ENCODE measurements at regions not wholly inside any gene's neighbourhood (a gene's known extent, or its start where the extent isn't known, plus 50 kb on each side); places are given as distances from the start of the nearest gene placed in this dataset.

DNA sequence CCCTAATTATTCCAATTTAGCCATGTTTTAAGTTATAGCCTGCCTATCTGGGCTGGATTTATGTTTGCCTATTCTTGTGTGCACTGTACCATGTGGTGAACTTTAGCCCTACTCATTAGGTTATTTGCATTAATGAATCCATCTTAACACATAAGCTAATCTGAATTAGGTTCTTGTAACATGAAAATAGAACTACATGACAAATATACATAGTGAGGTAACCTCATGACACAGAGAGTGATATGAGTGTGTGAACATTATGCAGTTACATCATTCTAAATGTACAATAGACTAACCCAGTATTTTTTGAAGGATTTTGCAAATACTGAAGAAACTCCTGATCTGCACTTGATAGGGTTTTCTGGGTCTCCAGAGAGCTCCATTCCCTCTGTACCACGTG is 733.7 kb upstream of the CITED2 start:
- no peak for DNase-seq (ENCODE audit: low spot score)

- DNase-seq (ENCODE audit: low spot score), result no peak
Measured at GRCh38 chr6:140107216-140107615, 732.8 kb upstream of the CITED2 start.

DNA sequence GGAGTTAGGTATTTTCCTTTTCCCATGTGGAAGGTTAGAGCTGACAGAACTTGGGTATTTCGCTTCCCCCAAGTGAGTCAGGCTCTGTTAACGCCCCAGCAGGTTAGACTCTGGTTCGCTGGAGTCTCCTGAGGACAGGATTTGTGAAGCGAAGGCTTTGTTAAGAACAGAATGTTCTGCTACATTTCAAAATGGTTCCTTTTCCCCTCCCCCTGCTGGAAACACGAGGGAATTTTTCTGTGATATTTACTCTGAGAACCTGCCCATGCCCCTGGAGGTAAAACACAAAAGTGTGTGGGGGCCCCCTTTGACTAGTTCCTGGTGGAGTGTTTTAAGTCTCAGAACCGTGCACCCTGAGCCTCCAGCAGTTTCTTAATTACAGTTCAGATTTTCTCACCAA is 731.4 kb upstream of the CITED2 start:
- no peak for DNase-seq (ENCODE audit: low spot score)

- DNase-seq (ENCODE audit: low spot score), result no peak
Measured at GRCh38 chr6:140105241-140105640, 730.8 kb upstream of the CITED2 start.

DNA sequence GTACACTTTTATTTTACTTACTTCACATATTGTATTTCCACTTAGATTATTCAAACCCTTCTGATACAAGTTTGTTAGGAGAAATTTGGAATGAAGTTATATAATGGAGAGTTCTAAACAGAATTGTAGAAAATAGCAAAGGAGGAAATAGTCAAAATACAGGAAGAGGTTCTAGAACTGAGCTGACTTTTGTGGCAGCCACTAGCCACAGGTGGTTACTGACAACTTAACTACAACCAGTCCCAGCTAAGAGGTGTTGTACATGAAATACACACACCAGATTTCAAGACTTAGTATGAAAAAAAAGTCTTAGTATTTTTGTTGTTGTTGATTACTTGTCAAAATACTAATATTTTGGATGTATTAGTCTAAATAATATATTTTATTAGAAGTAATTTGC is 727.4 kb upstream of the CITED2 start:
- DNase-seq (ENCODE audit: low spot score), result no peak

- DNase-seq (ENCODE audit: low spot score), result no peak
Measured at GRCh38 chr6:140101367-140101766, 726.9 kb upstream of the CITED2 start.

GRCh38 chr6:140095532-140095931 is 721.1 kb upstream of the CITED2 start:
- no peak for DNase-seq (ENCODE audit: low spot score)

GRCh38 chr6:140091895-140092294 is 717.4 kb upstream of the CITED2 start:
- no peak for DNase-seq (ENCODE audit: low spot score)

DNA sequence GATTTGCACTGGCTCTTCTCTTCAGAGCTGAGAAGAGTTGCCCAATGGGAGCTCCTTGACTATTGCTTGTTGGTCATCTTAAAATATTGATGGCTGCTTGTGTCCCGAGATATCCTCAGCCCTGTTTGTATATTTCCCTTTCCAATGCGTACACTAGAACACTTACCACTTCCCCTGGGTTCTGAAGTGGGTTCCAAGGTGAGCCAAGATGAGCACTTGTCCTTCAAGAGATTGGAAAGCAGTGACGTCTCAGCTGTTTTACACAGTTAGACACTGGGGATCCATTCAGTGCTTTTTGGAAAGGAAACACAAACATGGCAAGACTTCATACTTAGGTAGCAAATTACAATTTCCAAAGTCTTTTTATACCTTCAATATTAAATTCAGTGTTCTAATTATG is 716.4 kb upstream of the CITED2 start:
- no peak for DNase-seq (ENCODE audit: low spot score)

DNA sequence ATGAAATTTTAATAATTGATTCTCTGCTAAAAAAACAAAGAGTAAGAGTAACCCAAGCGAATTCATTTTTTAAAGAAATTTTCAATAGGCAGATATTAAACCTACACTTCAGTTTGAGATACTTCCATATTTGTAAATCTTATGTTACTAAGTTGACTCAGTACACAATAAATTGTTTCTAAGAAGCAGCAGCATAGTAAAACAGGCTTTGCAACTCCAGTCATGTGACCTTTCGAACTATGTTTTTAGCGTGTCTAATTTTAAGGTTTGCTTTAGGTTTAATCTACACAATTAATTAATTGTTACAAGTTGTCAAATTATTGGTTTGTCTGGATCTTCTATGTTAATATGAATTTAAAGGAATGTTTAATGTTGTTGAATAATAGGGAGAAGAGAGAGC is 708.9 kb upstream of the CITED2 start:
- no peak for DNase-seq (ENCODE audit: low spot score)

DNA sequence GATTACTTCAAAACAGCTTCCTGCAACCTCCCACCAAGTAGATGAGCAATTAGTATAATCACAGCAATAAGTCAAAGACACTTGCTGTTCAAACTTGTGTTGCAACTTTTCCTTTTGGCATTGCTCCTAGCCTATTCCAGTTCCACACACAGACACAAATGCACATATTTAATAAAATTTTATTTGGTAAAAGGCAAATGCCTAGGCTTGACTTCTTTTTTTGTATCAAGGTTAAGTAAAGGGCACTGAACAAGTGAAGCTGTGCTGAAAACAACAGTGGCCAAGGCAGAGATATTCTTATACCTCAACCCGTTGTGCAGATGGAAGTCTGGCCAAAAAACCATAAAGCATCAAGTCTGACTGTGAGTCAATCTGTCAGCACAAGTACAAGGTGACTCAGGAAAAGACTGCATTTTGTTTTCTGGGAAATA is 708.4 kb upstream of the CITED2 start:
- DNase-seq (ENCODE audit: low spot score), result no peak

DNA sequence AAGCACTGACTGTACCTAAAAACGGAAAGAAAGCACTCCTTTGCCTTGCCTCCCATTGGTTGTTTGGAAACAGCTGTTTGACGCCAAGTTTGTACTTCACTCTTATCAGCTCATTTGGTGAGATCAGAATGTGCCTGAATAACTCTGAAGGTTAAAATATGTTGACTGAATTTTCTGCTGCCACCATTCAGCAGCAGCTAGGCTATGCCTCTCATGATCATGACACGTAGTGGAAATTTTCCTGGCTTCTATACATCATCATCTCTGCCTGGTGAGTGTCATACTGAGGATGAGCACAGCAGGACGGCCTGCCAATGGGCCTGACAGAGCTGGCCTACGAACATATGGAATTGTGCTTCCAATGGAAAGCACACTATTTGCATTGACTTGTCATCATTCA is 704.9 kb upstream of the CITED2 start:
- no peak for DNase-seq (ENCODE audit: low spot score)

DNA sequence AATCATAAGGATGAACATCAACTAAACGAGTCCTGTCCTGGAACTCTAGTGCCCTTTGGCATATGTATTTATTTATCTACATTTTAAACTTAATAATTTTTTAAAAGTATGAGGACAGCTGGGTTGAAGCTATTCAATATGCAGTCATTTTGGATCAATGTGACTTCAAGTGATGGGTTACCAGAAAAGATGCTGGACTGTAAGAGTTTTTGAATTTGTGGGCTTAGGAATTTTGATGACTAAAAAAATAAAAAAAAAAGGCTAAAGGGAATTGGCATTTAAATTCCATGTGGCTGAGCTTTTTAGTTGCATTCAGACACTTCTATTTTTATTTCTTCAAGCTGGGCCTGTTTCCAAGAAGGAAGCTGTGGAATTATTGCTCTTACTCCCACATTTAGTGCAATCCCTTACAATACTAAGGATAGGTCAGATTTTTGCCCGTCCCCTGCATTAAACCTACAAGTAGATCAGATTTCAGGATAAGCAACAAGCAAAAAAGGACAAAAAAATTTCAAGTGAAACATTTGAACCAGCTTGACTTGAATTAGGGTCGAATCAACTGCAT is 704.2 kb upstream of the CITED2 start:
- no peak for DNase-seq (ENCODE audit: low spot score)

GRCh38 chr6:140077827-140078560 is 703.5 kb upstream of the CITED2 start:
- DNase-seq (ENCODE audit: low spot score), result no peak

DNA sequence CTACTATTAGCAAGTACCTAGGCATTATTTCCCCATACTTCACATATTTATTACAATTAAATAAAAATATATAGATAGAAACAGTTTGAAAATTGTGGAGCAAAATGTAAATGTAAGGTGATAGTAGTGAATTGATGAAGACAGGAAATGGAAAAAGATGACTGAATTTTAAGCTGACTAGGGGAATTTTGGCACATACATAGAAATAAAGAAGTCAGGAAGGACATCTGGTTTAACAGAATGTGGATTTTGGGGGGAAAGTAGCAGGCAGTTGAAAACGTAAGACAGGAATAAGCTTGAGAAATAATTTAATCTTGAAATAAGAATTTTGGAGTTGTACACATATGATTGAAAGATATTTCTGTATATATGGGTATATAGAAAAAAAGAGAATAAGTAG is 701.7 kb upstream of the CITED2 start:
- no peak for DNase-seq (ENCODE audit: low spot score)

GRCh38 chr6:140073456-140073855 is 699.0 kb upstream of the CITED2 start:
- no peak for DNase-seq (ENCODE audit: low spot score)

- no peak for DNase-seq (ENCODE audit: low spot score)
Measured at GRCh38 chr6:140071601-140072062, 697.2 kb upstream of the CITED2 start.

DNA sequence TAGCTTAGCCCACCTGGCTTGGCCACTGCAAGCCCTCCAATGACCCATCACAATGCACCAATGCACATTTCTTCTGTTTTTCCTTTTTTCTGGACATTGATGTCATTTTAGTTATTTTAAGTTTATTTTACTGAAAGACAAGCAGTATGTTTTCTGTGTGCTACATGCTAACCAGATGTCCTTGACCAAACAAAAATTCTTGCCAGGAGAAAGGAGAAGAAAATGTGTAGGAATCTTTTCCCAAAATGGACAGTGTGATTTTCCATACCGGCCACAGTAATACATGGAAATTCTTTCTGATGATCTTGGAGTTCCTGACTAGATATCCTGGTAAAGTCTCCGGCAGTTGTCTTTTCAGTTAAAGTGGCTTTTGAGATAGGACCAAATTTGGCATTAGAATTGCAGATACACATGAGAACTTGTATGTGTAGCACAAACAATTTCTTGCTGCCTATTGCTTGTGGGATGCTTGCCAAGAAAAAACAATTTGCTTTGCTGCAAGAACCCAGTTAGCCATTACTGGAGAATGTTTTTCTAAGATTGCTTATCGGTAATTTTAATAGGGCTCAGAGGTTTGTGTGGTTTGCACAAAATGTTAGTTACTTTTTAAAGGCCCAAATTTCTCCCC is 696.5 kb upstream of the CITED2 start:
- DNase-seq (ENCODE audit: low spot score), result no peak

GRCh38 chr6:140069576-140069975 is 695.1 kb upstream of the CITED2 start:
- no peak for DNase-seq (ENCODE audit: low spot score)

GRCh38 chr6:140068801-140069200 is 694.4 kb upstream of the CITED2 start:
- DNase-seq (ENCODE audit: low spot score), result no peak

GRCh38 chr6:140064366-140064765 is 689.9 kb upstream of the CITED2 start:
- no peak for DNase-seq (ENCODE audit: low spot score)

GRCh38 chr6:140063021-140063399 is 688.6 kb upstream of the CITED2 start:
- DNase-seq (ENCODE audit: low spot score), result no peak

Data from hematopoietic multipotent progenitor cell treated with erythropoietin and hydrocortisone succinate and interleukin-3 and kit ligand, for 17 days (in vitro differentiated cells).